H9 (cell line): ENCODE measurements at regions not wholly inside any gene's neighbourhood (a gene's known extent, or its start where the extent isn't known, plus 50 kb on each side); places are given as distances from the start of the nearest gene placed in this dataset.

Experiments
- DNase-seq: peaks from one replicate; pipeline ENCODE4 v3.0.0-alpha.2; 2017
- H2AFZ ChIP-seq: one replicate; pipeline ENCODE4 v1.6.1; 2013; ENCODE audit warnings: mild to moderate bottlenecking, low read length, control low read depth, moderate library complexity
- H2AK5ac ChIP-seq: 2 replicates; pipeline ENCODE4 v1.6.1; 2013; ENCODE audit warnings: low read length, control low read depth, mixed read lengths; ENCODE audit not compliant: insufficient read length
- H2BK120ac ChIP-seq: one replicate; pipeline ENCODE4 v1.6.1; 2013; ENCODE audit warnings: low read depth, mild to moderate bottlenecking, low read length, control low read depth, inconsistent platforms; ENCODE audit not compliant: poor library complexity, severe bottlenecking
- H2BK12ac ChIP-seq: 2 replicates; pipeline ENCODE4 v1.6.1; 2013; ENCODE audit warnings: low read length, control low read depth, mixed read lengths, low read depth; ENCODE audit not compliant: insufficient read length
- H2BK15ac ChIP-seq: 2 replicates; pipeline ENCODE4 v1.6.1; 2013; ENCODE audit warnings: low read depth, low read length, control low read depth
- H2BK20ac ChIP-seq: one replicate; pipeline ENCODE4 v1.6.1; 2013; ENCODE audit warnings: low read depth, mild to moderate bottlenecking, low read length, control low read depth, inconsistent platforms; ENCODE audit not compliant: poor library complexity, severe bottlenecking
- H2BK5ac ChIP-seq: 2 replicates; pipeline ENCODE4 v1.6.1; 2013; ENCODE audit warnings: low read length, control low read depth, mixed read lengths; ENCODE audit not compliant: insufficient read length
- H3K14ac ChIP-seq: 2 replicates; pipeline ENCODE4 v1.6.1; 2013; ENCODE audit warnings: low read length, control low read depth; ENCODE audit not compliant: insufficient read depth
- H3K18ac ChIP-seq: 2 replicates; pipeline ENCODE4 v1.6.1; 2013; ENCODE audit warnings: low read depth, mild to moderate bottlenecking, mixed read lengths, low read length, control low read depth; ENCODE audit not compliant: insufficient read length
- H3K23ac ChIP-seq: 2 replicates; pipeline ENCODE4 v1.6.1; 2013; ENCODE audit warnings: low read length, control low read depth, mixed read lengths, low read depth; ENCODE audit not compliant: insufficient read length
- H3K23me2 ChIP-seq: 2 replicates; pipeline ENCODE4 v1.6.1; 2013; ENCODE audit warnings: low read depth, mild to moderate bottlenecking, mixed read lengths, low read length, control low read depth; ENCODE audit not compliant: insufficient read length, poor library complexity, severe bottlenecking
- H3K27ac ChIP-seq: 2 replicates; pipeline ENCODE4 v1.5.1; 2013; ENCODE audit warnings: low read length, control low read depth, mixed read lengths, low read depth; ENCODE audit not compliant: insufficient read length
- H3K27me3 ChIP-seq: 2 replicates; pipeline ENCODE4 v1.6.1; 2013; ENCODE audit warnings: low read length, control low read depth, inconsistent platforms; ENCODE audit not compliant: insufficient read depth
- H3K4ac ChIP-seq: 2 replicates; pipeline ENCODE4 v1.6.1; 2013; ENCODE audit warnings: low read depth, mild to moderate bottlenecking, control low read depth, inconsistent platforms, low read length, moderate library complexity
- H3K4me1 ChIP-seq: 2 replicates; pipeline ENCODE4 v1.6.1; 2013; ENCODE audit warnings: low read length, control low read depth, inconsistent platforms; ENCODE audit not compliant: insufficient read depth
- H3K4me2 ChIP-seq: 2 replicates; pipeline ENCODE4 v1.6.1; 2013; ENCODE audit warnings: low read length, control low read depth, mixed read lengths; ENCODE audit not compliant: insufficient read length, insufficient read depth
- H3K56ac ChIP-seq: 2 replicates; pipeline ENCODE4 v1.6.1; 2013; ENCODE audit warnings: low read depth, mild to moderate bottlenecking, mixed read lengths, low read length, control low read depth; ENCODE audit not compliant: insufficient read length
- H3K79me1 ChIP-seq: 2 replicates; pipeline ENCODE4 v1.6.1; 2013; ENCODE audit warnings: low read depth, mild to moderate bottlenecking, moderate library complexity, low read length, control low read depth, inconsistent platforms; ENCODE audit not compliant: insufficient read depth, poor library complexity, severe bottlenecking
- H3K79me2 ChIP-seq: 2 replicates; pipeline ENCODE4 v1.6.1; 2013; ENCODE audit warnings: low read length, control low read depth, inconsistent platforms; ENCODE audit not compliant: insufficient read depth
- H3K9ac ChIP-seq: 2 replicates; pipeline ENCODE4 v1.6.1; 2013; ENCODE audit warnings: low read length, control low read depth, mixed read lengths; ENCODE audit not compliant: insufficient read length; ENCODE audit errors: extremely low read depth
- H3K9me3 ChIP-seq: one replicate; pipeline ENCODE4 v1.6.1; 2013; ENCODE audit warnings: low read depth, low read length, inconsistent platforms; ENCODE audit not compliant: control insufficient read depth
- H3T11ph ChIP-seq: one replicate; pipeline ENCODE4 v1.6.1; 2013; ENCODE audit warnings: mild to moderate bottlenecking, low read length, control low read depth, inconsistent platforms
- H4K20me1 ChIP-seq: one replicate; pipeline ENCODE4 v1.6.1; 2013; ENCODE audit not compliant: control insufficient read depth, insufficient read length, insufficient read depth
- H4K5ac ChIP-seq: 2 replicates; pipeline ENCODE4 v1.6.1; 2013; ENCODE audit warnings: low read depth, mild to moderate bottlenecking, mixed read lengths, low read length, control low read depth; ENCODE audit not compliant: insufficient read length
- H4K8ac ChIP-seq: replicated peaks from 2 replicates; pipeline ENCODE4 v1.6.1; 2013; ENCODE audit warnings: low read length, control low read depth, mixed read lengths, low read depth; ENCODE audit not compliant: insufficient read length
- H4K91ac ChIP-seq: 2 replicates; pipeline ENCODE4 v1.6.1; 2013; ENCODE audit warnings: low read depth, mild to moderate bottlenecking, moderate library complexity, mixed read lengths, low read length, control low read depth; ENCODE audit not compliant: insufficient read length
- H3K27ac Mint-ChIP-seq, 3 experiments: 2 replicates in 2 of 3; 3 replicates in 1 of 3; pipeline ENCODE4 v1.8.0; 2020 to 2021; ENCODE audit warnings: mixed read lengths in 3 of 3, mild to moderate bottlenecking in 1 of 3, moderate library complexity in 1 of 3
- H3K27me3 Mint-ChIP-seq: 2 replicates; pipeline ENCODE4 v1.8.0; 2021; ENCODE audit warnings: low read depth, mild to moderate bottlenecking, moderate library complexity, mixed read lengths
- H3K36me3 Mint-ChIP-seq, 3 experiments: 2 replicates in 2 of 3; 3 replicates in 1 of 3; pipeline ENCODE4 v1.8.0; 2020 to 2021; ENCODE audit warnings: low read depth in 3 of 3, mixed read lengths in 3 of 3; ENCODE audit not compliant: insufficient read depth in 1 of 3
- H3K4me1 Mint-ChIP-seq, 2 experiments: 2 replicates each; pipeline ENCODE4 v1.8.0; 2020; ENCODE audit warnings: mixed read lengths in 2 of 2
- H3K4me3 Mint-ChIP-seq, 2 experiments: 2 replicates in 1 of 2; 3 replicates in 1 of 2; pipeline ENCODE4 v1.8.0; 2020 to 2021; ENCODE audit warnings: mild to moderate bottlenecking in 2 of 2, mixed read lengths in 2 of 2, moderate library complexity in 1 of 2
- H3K9me3 Mint-ChIP-seq, 2 experiments: 2 replicates in 1 of 2; 3 replicates in 1 of 2; pipeline ENCODE4 v1.8.0; 2020; ENCODE audit warnings: mild to moderate bottlenecking in 2 of 2, mixed read lengths in 2 of 2, moderate library complexity in 1 of 2
- TF ChIP-seq, protein P1 (sequence below): fragments of 200-600 bp; sonication (generic); conservative IDR thresholded peaks from 3 replicates; pipeline ENCODE4 v1.8.0; 2021; ENCODE audit warnings: antibody characterized with exemption, mild to moderate bottlenecking

- Histone ChIP-seq H3K18ac (no peak overlapping the region), H4K5ac (no peak overlapping the region), H2BK20ac (no peak overlapping the region), H2AFZ (no peak overlapping the region), H3K79me2 (no peaks in the 10 kb centered on the region), H3K23me2 (no peaks in the 10 kb centered on the region), H3T11ph (no peak overlapping the region), H3K4ac (no peak overlapping the region), H3K27me3 (no peaks in the 10 kb centered on the region), H3K79me1 (no peaks in the 10 kb centered on the region), H3K56ac (no peak overlapping the region), H3K23ac (no peak overlapping the region), H3K27ac (no peak overlapping the region), H2BK12ac (no peak overlapping the region), H3K14ac (no peak overlapping the region), H2AK5ac (no peak overlapping the region), H2BK15ac (no peak overlapping the region), H2BK120ac (no peak overlapping the region), H3K4me1 (no peaks in the 10 kb centered on the region), H4K8ac (no peak overlapping the region), H2BK5ac (no peak overlapping the region), H4K91ac (no peak overlapping the region), H4K20me1 (no peaks in the 10 kb centered on the region), H3K4me2 (no peak overlapping the region), H3K9ac (no peak overlapping the region), H3K9me3 (no peaks in the 10 kb centered on the region)
- Mint-ChIP-seq H3K36me3 (peaks cover 0 to 10% (median 2%) of the 10 kb centered on the region in 3 experiments; a peak in 3 of 7 replicates), H3K27ac (no peak overlapping the region), H3K4me1 (no peaks in the 10 kb centered on the region), H3K9me3 (peaks cover 18 to 25% of the 10 kb centered on the region in 2 experiments), H3K27me3 (peaks cover 6% of the 10 kb centered on the region), H3K4me3 (no peak overlapping the region)
- no peak for DNase-seq
- TF ChIP-seq, protein P1, sequence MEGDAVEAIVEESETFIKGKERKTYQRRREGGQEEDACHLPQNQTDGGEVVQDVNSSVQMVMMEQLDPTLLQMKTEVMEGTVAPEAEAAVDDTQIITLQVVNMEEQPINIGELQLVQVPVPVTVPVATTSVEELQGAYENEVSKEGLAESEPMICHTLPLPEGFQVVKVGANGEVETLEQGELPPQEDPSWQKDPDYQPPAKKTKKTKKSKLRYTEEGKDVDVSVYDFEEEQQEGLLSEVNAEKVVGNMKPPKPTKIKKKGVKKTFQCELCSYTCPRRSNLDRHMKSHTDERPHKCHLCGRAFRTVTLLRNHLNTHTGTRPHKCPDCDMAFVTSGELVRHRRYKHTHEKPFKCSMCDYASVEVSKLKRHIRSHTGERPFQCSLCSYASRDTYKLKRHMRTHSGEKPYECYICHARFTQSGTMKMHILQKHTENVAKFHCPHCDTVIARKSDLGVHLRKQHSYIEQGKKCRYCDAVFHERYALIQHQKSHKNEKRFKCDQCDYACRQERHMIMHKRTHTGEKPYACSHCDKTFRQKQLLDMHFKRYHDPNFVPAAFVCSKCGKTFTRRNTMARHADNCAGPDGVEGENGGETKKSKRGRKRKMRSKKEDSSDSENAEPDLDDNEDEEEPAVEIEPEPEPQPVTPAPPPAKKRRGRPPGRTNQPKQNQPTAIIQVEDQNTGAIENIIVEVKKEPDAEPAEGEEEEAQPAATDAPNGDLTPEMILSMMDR = no peak
Measured at GRCh38 chr7:156510966-156511365, 129.6 kb upstream of the RNF32 start.
